ENCODE measurements at regions not wholly inside any gene's neighbourhood (a gene's known extent, or its start where the extent isn't known, plus 50 kb on each side); places are given as distances from the start of the nearest gene placed in this dataset.

DNA sequence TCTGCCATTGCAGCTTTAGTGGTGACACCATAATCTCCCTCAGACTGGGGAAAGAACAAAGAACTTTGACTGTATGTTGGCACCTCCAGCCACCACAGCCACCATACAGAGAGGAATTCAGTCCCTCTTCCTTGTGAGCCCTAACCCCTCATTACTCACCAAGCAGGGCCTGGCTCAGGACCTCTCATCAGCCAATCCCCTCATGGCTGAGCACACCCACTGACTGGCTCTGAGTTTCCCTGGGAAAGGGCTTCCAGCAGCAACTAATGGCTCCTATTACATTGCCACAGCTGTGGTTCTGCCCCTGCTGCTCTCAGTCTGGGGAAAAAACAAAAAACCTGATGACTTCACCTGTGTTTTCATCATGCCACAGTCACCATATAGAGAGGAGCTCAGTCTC, 1482.6 kb downstream of the FAM133A start:
- TF ChIP-seq EZH2phosphoT487 (IDR thresholded peaks at IDR 0.05; ENCODE audit: insufficient read depth, low read depth) (no peak), EZH2 (IDR thresholded peaks at IDR 0.05; ENCODE audit: insufficient read depth, poor library complexity, severe bottlenecking) (no peak)

All from GM23248 (cell line).